Mucosa of descending colon (tissue), 3 donors: ENCODE measurements at regions not wholly inside any gene's neighbourhood (a gene's known extent, or its start where the extent isn't known, plus 50 kb on each side); places are given as distances from the start of the nearest gene placed in this dataset.

Experiments
- ATAC-seq: fragments of 200-7000 bp; cut with Tn5 transposase; one replicate; pipeline ENCODE4 v1.9.1; 2020; ENCODE audit warnings: mild to moderate bottlenecking, moderate library complexity
- DNase-seq, 3 donors: peaks; one replicate each; pipeline ENCODE4 v3.0.0-alpha.2; 2020
- H3K36me3 ChIP-seq: fragments of 200-600 bp; one replicate; pipeline ENCODE4 v1.8.0; 2021; ENCODE audit warnings: low read depth, mild to moderate bottlenecking
- H3K4me1 ChIP-seq: fragments of 200-600 bp; one replicate; pipeline ENCODE4 v1.8.0; 2021; ENCODE audit warnings: low read depth, mild to moderate bottlenecking
- H3K4me3 ChIP-seq: fragments of 200-600 bp; one replicate; pipeline ENCODE4 v1.8.0; 2021; ENCODE audit warnings: mild to moderate bottlenecking
- H3K9me3 ChIP-seq: fragments of 200-600 bp; one replicate; pipeline ENCODE4 v1.8.0; 2021; ENCODE audit warnings: mild to moderate bottlenecking
- intact Hi-C, 2 donors: fragments of 100-400 bp; cut with DNase I in 1 of 2; cut with micrococcal nuclease in 1 of 2; formaldehyde crosslinking; loops; one replicate each; pipeline versions ENCODE4 v1.11.0 to v1.11.1; 2022; cut with DNase I, micrococcal nuclease
- TF ChIP-seq, protein P1 (sequence below): fragments of 200-600 bp; IDR thresholded peaks from one replicate; pipeline ENCODE4 v1.8.0; 2022; ENCODE audit warnings: antibody characterized with exemption, mild to moderate bottlenecking
- donor health status: DM: no; HTN: no; CAD: no; lungs with moderate emphysema.
- donor health status: DM: no; HTN: no; CAD: no.
- donor health status: DM: no; HTN: yes; CAD: no.

DNA sequence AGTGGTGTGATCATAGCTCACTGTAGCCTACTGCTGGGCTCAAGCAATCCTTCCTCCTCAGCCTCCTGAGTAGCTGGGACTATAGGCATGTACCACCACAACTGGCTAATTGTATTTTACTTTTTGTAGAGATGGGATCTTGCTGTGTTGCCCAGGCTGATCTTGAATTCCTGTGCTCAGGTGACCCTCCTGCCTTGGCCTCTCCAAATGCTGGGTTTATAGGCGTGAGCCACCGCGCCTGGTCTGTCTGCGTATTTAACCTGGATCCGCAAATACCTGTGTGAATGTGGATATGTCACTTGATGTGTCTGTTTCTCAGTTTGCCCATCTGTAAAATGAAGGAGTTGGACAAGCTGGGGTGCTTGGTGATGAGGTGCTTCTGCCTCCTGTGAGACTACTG lies 123.9 kb downstream of the BAMBI start:
- ATAC-seq (no peak), DNase-seq (no peak)
- H3K4me1 ChIP-seq = peaks cover 5% of the 10 kb centered on the region
- intact Hi-C loops = no loop called here
- no peak overlapping the region for H3K4me3 ChIP-seq
- TF ChIP-seq, protein P1, sequence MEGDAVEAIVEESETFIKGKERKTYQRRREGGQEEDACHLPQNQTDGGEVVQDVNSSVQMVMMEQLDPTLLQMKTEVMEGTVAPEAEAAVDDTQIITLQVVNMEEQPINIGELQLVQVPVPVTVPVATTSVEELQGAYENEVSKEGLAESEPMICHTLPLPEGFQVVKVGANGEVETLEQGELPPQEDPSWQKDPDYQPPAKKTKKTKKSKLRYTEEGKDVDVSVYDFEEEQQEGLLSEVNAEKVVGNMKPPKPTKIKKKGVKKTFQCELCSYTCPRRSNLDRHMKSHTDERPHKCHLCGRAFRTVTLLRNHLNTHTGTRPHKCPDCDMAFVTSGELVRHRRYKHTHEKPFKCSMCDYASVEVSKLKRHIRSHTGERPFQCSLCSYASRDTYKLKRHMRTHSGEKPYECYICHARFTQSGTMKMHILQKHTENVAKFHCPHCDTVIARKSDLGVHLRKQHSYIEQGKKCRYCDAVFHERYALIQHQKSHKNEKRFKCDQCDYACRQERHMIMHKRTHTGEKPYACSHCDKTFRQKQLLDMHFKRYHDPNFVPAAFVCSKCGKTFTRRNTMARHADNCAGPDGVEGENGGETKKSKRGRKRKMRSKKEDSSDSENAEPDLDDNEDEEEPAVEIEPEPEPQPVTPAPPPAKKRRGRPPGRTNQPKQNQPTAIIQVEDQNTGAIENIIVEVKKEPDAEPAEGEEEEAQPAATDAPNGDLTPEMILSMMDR = no peak
- no peaks in the 10 kb centered on the region for H3K9me3 ChIP-seq
- no peaks in the 10 kb centered on the region for H3K36me3 ChIP-seq

DNA sequence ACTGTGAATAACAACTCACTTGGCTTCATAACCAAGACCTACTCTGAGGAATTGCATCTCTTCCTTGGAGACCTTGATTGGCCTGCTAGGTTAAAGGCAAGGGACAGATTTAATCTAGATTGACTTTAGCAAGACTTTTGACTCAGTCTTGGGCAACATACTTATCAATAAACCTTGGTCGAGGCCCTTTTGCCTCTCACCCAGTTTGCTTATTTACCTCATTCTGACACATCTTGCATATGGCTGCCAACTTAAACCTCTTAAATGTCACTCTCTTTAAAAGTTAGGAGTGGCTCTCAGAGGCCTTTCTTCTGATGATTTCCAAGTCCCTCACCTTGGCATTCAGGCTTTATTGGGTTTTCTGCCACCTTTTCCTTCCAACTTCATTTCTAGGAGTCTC lies 124.5 kb downstream of the BAMBI start:
- ATAC-seq = peak; percentile 35
- Histone ChIP-seq H3K9me3 (no peaks in the 10 kb centered on the region), H3K4me1 (peaks cover 5% of the 10 kb centered on the region), H3K4me3 (no peak overlapping the region), H3K36me3 (no peaks in the 10 kb centered on the region)
- no peak for DNase-seq
- TF ChIP-seq, protein P1 = no peak
- intact Hi-C loops = no loop called here

DNA sequence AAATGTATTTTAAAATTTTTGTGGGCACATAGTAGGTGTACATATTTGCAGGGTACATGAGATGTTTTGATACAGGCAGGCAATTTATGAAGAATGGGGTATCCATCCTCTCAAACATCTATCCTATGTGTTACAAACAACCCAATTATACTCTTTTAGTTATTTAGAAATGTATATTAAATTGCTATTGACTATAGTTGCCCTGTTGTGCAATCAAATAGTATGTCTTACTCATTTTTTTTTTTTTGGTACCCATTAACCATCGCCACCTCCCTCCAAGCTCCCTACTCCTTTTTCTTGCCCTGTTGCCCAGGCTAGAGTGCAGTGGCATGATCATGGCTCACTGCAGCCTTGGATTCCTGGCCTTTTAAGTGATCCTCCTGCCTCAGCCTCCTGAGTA lies 128.1 kb downstream of the BAMBI start:
- TF ChIP-seq, protein P1 = no peak
- DNase-seq (no peak), ATAC-seq (no peak)
- H3K4me3 ChIP-seq = no peak overlapping the region
- no peaks in the 10 kb centered on the region for H3K36me3 ChIP-seq
- no peaks in the 10 kb centered on the region for H3K9me3 ChIP-seq
- intact Hi-C loops = no loop called here
- H3K4me1 ChIP-seq = peaks cover 5% of the 10 kb centered on the region

DNA sequence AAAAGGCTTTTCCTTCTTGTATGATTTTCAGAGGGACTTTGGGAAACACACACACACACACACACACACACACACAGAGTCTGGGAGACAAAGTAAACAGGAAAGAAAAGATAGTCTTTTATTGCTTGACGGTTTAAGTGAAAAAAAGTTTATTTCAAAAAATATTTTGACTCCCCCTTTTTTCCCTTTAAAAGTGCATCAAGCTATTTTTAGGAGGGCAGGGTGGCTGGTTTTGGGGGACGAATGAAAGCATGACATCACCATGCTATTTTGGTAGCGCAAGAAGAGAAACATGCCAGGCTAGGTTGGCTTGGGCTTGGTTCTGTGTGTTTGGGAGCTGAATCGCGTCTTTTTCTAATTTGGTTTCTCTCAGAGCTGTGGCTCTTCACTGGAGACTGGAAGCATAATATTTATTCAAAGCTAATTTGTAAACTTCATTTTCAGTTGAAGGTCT lies 129.2 kb downstream of the BAMBI start:
- ATAC-seq (no peak), DNase-seq (peak in 1 of 3 donors; percentile 35)
- peaks cover 5% of the 10 kb centered on the region for H3K4me1 ChIP-seq
- no peaks in the 10 kb centered on the region for H3K9me3 ChIP-seq
- intact Hi-C loops = no loop called here
- H3K4me3 ChIP-seq = no peak overlapping the region
- TF ChIP-seq, protein P1 = no peak
- no peaks in the 10 kb centered on the region for H3K36me3 ChIP-seq

DNA sequence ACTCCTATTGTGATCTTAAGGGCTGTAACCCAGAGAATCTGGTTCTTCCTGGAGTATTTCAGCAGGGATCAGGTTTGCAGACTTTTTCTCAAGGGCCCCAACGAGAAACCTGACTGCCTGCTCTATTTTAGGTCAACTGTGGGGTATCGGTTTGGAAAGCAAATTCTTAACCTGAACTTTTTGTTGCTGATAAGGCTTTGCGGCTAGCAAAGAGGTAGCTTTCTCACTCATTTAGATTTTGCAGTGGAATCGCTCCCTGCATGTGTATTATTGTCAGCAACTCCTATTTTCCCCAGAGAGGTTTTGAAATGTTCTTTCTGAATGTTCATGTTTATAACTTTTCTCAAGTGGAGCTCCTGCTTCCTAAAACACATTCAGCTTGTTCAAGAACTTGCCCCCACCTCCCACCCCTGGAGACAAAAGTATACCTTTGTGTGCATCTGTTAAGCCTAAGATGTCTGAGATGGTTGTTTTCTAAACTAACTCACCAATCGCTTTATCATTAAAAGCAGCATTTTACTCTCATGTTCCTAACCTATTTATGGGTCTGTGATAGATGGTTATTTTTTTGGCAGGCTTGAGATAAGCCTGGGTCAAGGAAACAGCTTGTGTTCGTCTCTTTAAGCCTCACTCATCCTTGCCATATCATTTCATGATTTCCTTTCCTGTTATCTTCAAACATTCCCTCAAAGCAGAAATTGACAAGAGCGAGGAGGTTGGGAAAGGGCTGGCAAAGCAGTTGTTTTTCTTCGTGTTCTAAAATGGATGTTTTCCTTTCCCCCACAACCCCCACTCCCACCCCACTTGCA lies 129.8 kb downstream of the BAMBI start:
- TF ChIP-seq, protein P1 = no peak
- Histone ChIP-seq H3K4me1 (peaks cover under 1% of the 10 kb centered on the region), H3K36me3 (no peaks in the 10 kb centered on the region), H3K4me3 (no peak overlapping the region), H3K9me3 (no peaks in the 10 kb centered on the region)
- ATAC-seq (no peak), DNase-seq (no peak)
- intact Hi-C loops = no loop called here
